ENCODE measurements at regions not wholly inside any gene's neighbourhood (a gene's known extent, or its start where the extent isn't known, plus 50 kb on each side); places are given as distances from the start of the nearest gene placed in this dataset.

- DNase-seq, result no peak
- TF ChIP-seq POLR2A (IDR thresholded peaks at IDR 0.05) (no peak), CTCF (IDR thresholded peaks at IDR 0.05) (no peak)
- H3K4me1 ChIP-seq, result no peaks in the 10 kb centered on the region
- no peak overlapping the region for H3K27ac ChIP-seq
- H3K27me3 ChIP-seq, result no peaks in the 10 kb centered on the region
- H3K9me3 ChIP-seq, result no peaks in the 10 kb centered on the region
- intact Hi-C loops (cut with DNase I), result no loop called here
- H3K36me3 ChIP-seq, result no peaks in the 10 kb centered on the region
- no peak overlapping the region for H3K4me3 ChIP-seq (replicated peaks in 1 of 3)
These were observed 874.6 kb upstream of the POT1 start for GRCh38 chr7:125804273-125804672.

- TF ChIP-seq POLR2A (IDR thresholded peaks at IDR 0.05) (no peak), CTCF (IDR thresholded peaks at IDR 0.05) (no peak)
- intact Hi-C loops (cut with DNase I), result no loop called here
- H3K9me3 ChIP-seq, result no peaks in the 10 kb centered on the region
- no peak overlapping the region for H3K27ac ChIP-seq
- H3K4me3 ChIP-seq (replicated peaks in 1 of 3), result no peak overlapping the region
- 58 to 68% methylated on average over 1 of the region's 1 CpG for WGBS, 2 donors
- no peaks in the 10 kb centered on the region for H3K4me1 ChIP-seq
- H3K27me3 ChIP-seq, result no peaks in the 10 kb centered on the region
- no peak for DNase-seq
- H3K36me3 ChIP-seq, result no peaks in the 10 kb centered on the region
These were observed 850.5 kb upstream of the POT1 start for GRCh38 chr7:125780153-125780552.

GRCh38 chr7:125775317-125775716 is 845.7 kb upstream of the POT1 start:
- no peak for DNase-seq
- Histone ChIP-seq H3K36me3 (no peaks in the 10 kb centered on the region), H3K4me3 (replicated peaks in 1 of 3) (no peak overlapping the region), H3K9me3 (no peaks in the 10 kb centered on the region), H3K27me3 (no peaks in the 10 kb centered on the region), H3K27ac (no peak overlapping the region), H3K4me1 (no peaks in the 10 kb centered on the region)
- intact Hi-C loops (cut with DNase I), result no loop called here
- 66 to 71% methylated on average over 4 of the region's 4 CpGs for WGBS, 2 donors
- TF ChIP-seq CTCF (IDR thresholded peaks at IDR 0.05) (no peak), POLR2A (IDR thresholded peaks at IDR 0.05) (no peak)

GRCh38 chr7:125773113-125773785 is 843.6 kb upstream of the POT1 start:
- intact Hi-C loops (cut with DNase I), result no loop called here
- TF ChIP-seq CTCF (IDR thresholded peaks at IDR 0.05) (no peak), POLR2A (IDR thresholded peaks at IDR 0.05) (no peak)
- no peaks in the 10 kb centered on the region for H3K4me1 ChIP-seq
- H3K27ac ChIP-seq, result no peak overlapping the region
- H3K36me3 ChIP-seq, result no peaks in the 10 kb centered on the region
- no peaks in the 10 kb centered on the region for H3K9me3 ChIP-seq
- WGBS, 2 donors, result 80 to 85% methylated on average over 19 of the region's 19 CpGs
- no peak for DNase-seq
- no peak overlapping the region for H3K4me3 ChIP-seq (replicated peaks in 1 of 3)
- H3K27me3 ChIP-seq, result no peaks in the 10 kb centered on the region

- no peaks in the 10 kb centered on the region for H3K9me3 ChIP-seq
- intact Hi-C loops (cut with DNase I), result no loop called here
These were observed 818.3 kb upstream of the POT1 start for GRCh38 chr7:125747966-125748365.

More at GRCh38 chr7:125747966-125748365, 818.3 kb upstream of the POT1 start:
- no peak for TF ChIP-seq CTCF (IDR thresholded peaks at IDR 0.05)
- no peak for TF ChIP-seq POLR2A (IDR thresholded peaks at IDR 0.05)
- H3K36me3 ChIP-seq, result no peaks in the 10 kb centered on the region
- no peaks in the 10 kb centered on the region for H3K27me3 ChIP-seq
- no peak for DNase-seq
- no peak overlapping the region for H3K27ac ChIP-seq
- H3K4me3 ChIP-seq (replicated peaks in 1 of 3), result no peak overlapping the region
- no peaks in the 10 kb centered on the region for H3K4me1 ChIP-seq

Measured in thyroid gland (tissue), 4 donors.